VCaP (cell line): ENCODE measurements at regions not wholly inside any gene's neighbourhood (a gene's known extent, or its start where the extent isn't known, plus 50 kb on each side); places are given as distances from the start of the nearest gene placed in this dataset.
"Not testable (repeated sequence)": the region's sequence is repeated elsewhere in the genome, so short reads cannot be mapped to it uniquely, and the experiment has no call there.

Experiments used
- H3K27ac ChIP-seq: fragments of 450-650 bp; 2 replicates; pipeline ENCODE4 v1.5.1; 2017
- TF ChIP-seq, protein P1 (sequence below): fragments of 450-650 bp; conservative IDR thresholded peaks from 2 replicates; pipeline ENCODE4 v1.5.1; 2017; ENCODE audit warnings: mild to moderate bottlenecking, moderate library complexity

DNA sequence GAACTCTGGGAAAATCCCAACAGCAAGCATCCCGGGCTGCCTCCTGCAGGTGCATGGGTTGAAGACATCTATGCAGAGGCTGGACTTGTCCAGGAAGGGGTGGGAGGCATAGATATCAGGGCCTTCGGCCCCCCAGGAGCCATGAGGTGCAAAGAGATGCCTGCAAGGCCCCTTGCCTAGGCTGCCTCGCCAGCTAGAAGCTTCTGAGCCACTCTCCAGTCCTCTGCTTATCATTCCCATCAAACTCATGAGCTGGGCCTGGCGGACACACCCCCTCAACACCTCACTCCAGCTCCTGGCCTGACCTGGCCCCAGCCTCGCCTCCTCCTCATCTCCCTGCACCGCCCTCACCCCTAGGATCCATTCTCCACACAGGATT, 152.4 kb upstream of the PTPN1 start:
- TF ChIP-seq, protein P1, sequence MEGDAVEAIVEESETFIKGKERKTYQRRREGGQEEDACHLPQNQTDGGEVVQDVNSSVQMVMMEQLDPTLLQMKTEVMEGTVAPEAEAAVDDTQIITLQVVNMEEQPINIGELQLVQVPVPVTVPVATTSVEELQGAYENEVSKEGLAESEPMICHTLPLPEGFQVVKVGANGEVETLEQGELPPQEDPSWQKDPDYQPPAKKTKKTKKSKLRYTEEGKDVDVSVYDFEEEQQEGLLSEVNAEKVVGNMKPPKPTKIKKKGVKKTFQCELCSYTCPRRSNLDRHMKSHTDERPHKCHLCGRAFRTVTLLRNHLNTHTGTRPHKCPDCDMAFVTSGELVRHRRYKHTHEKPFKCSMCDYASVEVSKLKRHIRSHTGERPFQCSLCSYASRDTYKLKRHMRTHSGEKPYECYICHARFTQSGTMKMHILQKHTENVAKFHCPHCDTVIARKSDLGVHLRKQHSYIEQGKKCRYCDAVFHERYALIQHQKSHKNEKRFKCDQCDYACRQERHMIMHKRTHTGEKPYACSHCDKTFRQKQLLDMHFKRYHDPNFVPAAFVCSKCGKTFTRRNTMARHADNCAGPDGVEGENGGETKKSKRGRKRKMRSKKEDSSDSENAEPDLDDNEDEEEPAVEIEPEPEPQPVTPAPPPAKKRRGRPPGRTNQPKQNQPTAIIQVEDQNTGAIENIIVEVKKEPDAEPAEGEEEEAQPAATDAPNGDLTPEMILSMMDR: no peak
- H3K27ac ChIP-seq: no peak overlapping the region

DNA sequence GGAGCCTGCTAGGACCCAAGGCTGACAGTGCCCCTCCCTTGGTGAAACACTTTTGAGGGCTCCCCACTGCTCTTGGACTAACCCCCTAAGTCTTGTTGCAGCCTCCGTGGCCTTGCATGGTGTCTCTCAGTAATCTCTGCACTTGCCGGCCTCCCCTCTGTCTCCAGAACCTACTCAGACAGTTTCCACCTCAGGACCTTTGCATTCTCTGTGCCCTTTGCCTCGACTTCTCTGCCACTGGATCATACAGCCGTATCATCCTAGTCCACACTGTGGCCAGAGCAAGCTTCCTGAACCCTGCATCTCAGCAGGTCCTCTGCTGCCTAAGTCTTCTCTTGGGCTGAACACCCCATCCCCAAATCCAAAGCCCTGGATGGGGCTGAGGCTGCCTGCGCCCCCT, 152.0 kb upstream of the PTPN1 start:
- TF ChIP-seq, protein P1: no peak
- H3K27ac ChIP-seq: no peak overlapping the region

DNA sequence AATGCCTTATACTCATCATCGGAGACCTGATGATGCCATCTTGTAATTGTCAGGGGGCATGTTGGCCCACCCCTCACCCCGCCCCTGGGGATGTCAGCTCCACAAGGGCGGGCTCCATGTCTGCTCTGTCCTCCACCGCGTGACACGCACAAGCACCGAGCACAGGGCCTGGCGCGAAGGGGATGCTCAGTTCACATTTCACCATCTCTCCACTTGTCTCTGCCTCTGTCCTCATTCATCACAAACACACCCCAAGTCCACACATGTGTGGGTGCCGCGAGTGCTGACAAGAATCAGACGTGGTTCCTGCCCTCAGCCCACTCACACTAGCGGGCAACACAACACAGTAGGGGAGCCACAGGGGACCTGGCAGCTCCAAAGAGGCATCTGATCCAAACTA, 151.2 kb upstream of the PTPN1 start:
- TF ChIP-seq, protein P1: no peak
- H3K27ac ChIP-seq: no peak overlapping the region

DNA sequence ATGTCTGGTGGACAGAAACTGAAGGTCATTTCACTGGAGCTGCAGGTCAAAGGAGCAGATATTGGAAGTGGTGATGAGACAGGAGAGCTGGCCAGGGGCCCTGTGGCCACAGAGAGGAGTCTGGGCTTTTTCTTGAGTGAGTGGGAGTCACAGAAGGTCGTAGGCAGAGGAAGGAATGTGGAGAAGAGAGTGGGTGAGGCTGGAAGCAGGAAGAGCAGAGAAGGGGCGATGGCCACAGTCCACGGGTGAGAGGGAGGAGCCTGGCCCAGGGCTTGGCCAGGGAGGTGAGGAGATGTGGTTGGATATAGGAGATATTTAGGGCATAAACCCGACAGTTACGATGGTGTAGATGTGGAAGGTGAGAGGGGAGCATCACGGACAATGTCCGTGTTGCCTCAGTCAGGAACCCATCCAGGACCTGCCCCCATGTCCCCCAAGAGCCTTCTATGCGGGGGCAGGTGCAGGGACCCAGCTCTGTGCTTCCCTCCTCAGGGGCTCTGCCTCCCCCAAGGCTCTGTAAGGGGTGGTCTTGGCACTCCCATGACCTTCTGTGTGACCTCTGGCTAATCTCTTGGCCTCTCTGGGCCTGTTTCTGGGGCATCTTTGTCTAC, 150.5 kb upstream of the PTPN1 start:
- no peak overlapping the region for H3K27ac ChIP-seq

DNA sequence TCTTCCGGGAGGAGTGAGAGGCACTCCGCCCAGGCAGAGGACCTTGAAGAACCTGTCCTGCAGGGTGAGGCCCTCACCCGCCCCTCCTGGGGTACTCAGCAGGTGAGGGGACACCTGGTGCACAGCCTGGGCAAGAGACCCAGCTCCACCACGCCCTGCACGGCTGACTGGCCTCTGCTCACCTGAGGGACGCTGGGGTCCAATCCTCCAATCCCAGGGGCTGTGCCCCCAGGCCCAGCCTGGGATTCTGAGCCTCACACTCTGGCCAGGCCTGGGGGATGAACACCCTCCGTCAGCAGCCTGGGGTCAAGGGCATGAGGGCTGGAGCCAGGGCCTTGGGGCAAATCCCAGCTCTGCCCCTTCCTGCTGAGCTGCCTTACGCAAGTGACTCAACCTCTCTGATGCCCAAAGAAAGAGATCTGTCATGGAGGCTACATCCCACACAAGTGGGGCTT, 149.9 kb upstream of the PTPN1 start:
- TF ChIP-seq, protein P1: no peak
- no peak overlapping the region for H3K27ac ChIP-seq

More for the DNA sequence above, 150.5 kb upstream of the PTPN1 start:
- TF ChIP-seq, protein P1: no peak

DNA sequence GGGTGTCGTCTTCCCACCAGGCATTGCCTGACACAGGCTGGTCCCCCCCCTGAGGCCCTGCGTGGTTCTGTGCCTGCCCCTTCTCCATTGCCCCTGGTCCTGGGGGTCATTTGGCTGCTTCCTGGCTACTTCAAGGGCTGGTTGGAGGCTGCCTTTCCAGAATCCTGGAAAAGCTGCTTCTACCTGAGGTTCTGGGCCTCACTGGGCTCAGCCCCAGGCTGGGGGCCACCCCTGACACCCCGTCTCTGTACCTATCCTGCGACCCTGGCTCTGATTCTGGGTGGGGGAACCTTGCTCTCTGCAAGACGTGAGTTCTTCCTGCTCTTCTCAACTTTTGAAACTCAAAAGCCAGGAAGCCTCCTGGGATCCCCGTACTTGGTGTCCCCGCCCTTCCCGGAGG, 149.3 kb upstream of the PTPN1 start:
- TF ChIP-seq, protein P1: no peak
- H3K27ac ChIP-seq: no peak overlapping the region

DNA sequence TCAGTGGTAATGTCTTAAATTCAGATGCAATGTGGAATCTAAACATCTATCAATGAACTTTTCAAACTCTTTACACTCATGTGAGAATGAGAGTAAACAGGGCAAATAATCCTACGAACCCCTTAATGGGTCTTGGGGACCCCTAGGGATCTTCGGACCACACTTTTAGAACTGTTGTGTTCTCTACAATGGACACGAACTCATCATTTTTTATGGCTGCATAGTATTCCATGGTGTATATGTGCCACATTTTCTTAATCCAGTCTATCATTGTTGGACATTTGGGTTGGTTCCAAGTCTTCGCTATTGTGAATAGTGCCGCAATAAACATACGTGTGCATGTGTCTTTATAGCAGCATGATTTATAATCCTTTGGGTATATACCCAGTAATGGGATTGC, 148.0 kb upstream of the PTPN1 start:
- not testable (repeated sequence) for H3K27ac ChIP-seq

DNA sequence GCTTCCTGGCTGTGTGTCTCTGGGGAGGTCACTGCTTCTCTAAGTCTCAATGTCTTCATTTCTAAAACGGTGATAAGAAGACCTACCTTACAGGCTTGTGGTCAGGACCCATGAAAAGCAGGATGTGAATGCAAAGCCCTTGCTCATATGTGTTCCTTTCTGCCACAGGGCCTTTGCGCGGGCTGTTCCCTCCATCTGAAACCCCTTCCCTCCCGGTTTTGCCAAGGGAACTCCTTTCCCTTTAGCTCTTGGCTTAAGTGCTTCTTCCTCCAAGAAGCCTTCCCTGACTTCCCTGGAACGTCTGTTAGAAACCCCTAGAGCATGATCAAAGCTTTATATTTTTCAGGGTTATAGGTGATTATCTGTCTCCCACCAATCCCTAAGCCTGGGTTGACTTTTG, 147.2 kb upstream of the PTPN1 start:
- TF ChIP-seq, protein P1: no peak
- H3K27ac ChIP-seq: no peak overlapping the region
